C4-2B (cell line): ENCODE measurements at regions not wholly inside any gene's neighbourhood (a gene's known extent, or its start where the extent isn't known, plus 50 kb on each side); places are given as distances from the start of the nearest gene placed in this dataset.

ENCODE experiments used
- H3K27ac ChIP-seq: fragments of 450-650 bp; 2 replicates; pipeline ENCODE4 v1.5.1; 2017
- CTCF ChIP-seq: fragments of 450-650 bp; conservative IDR thresholded peaks from 2 replicates; pipeline ENCODE4 v1.5.1; 2017; ENCODE audit warnings: mild to moderate bottlenecking
- ZFX ChIP-seq: fragments of 450-650 bp; IDR thresholded peaks from 2 replicates; pipeline ENCODE4 v1.6.1; 2017

- no peak for TF ChIP-seq ZFX
- TF ChIP-seq CTCF: no peak
- H3K27ac ChIP-seq: no peak overlapping the region
These were observed 606.0 kb downstream of the CDH9 start for GRCh38 chr5:26432386-26432785.

GRCh38 chr5:26430323-26430722 is 608.1 kb downstream of the CDH9 start:
- TF ChIP-seq CTCF: no peak
- TF ChIP-seq ZFX: no peak
- H3K27ac ChIP-seq: no peak overlapping the region

GRCh38 chr5:26427281-26427680 is 611.1 kb downstream of the CDH9 start:
- TF ChIP-seq ZFX (no peak), CTCF (no peak)

GRCh38 chr5:26419987-26420386 is 618.4 kb downstream of the CDH9 start:
- no peak overlapping the region for H3K27ac ChIP-seq
- TF ChIP-seq ZFX: no peak
- no peak for TF ChIP-seq CTCF

More at GRCh38 chr5:26427281-26427680, 611.1 kb downstream of the CDH9 start:
- H3K27ac ChIP-seq: no peak overlapping the region

GRCh38 chr5:26416911-26417310 is 621.5 kb downstream of the CDH9 start:
- no peak for TF ChIP-seq ZFX
- no peak for TF ChIP-seq CTCF
- H3K27ac ChIP-seq: no peak overlapping the region

GRCh38 chr5:26415987-26416779 is 622.2 kb downstream of the CDH9 start:
- no peak for TF ChIP-seq CTCF
- TF ChIP-seq ZFX: no peak
- H3K27ac ChIP-seq: no peak overlapping the region

GRCh38 chr5:26390608-26391007 is 647.8 kb downstream of the CDH9 start:
- TF ChIP-seq CTCF (no peak), ZFX (no peak)
- no peak overlapping the region for H3K27ac ChIP-seq
